Neural progenitor cell (in vitro differentiated cells): ENCODE measurements at regions not wholly inside any gene's neighbourhood (a gene's known extent, or its start where the extent isn't known, plus 50 kb on each side); places are given as distances from the start of the nearest gene placed in this dataset.
A peak's percentile ranks its signal among the peaks of the same experiment; 100 is the strongest.

Experiments
- DNase-seq: peaks from one replicate; pipeline ENCODE4 v3.0.0-alpha.2; 2016; ENCODE audit warnings: low spot score
- H2AFZ ChIP-seq: fragments of 200-600 bp; sonication (generic); replicated peaks from 2 replicates; pipeline ENCODE4 v1.6.1; 2016; ENCODE audit warnings: antibody characterized with exemption
- H3F3A ChIP-seq: fragments of 200-600 bp; sonication (generic); 2 replicates; pipeline ENCODE4 v1.6.1; 2016; ENCODE audit warnings: antibody characterized with exemption, low read depth
- H3K27ac ChIP-seq: fragments of 200-600 bp; sonication (generic); 2 replicates; pipeline ENCODE4 v1.5.1; 2016; ENCODE audit warnings: mild to moderate bottlenecking
- H3K27me3 ChIP-seq: fragments of 200-600 bp; sonication (generic); 2 replicates; pipeline ENCODE4 v1.6.1; 2016; ENCODE audit warnings: mild to moderate bottlenecking, moderate library complexity
- H3K36me3 ChIP-seq: fragments of 200-600 bp; sonication (generic); 2 replicates; pipeline ENCODE4 v1.5.1; 2016
- H3K4me1 ChIP-seq: fragments of 200-600 bp; sonication (generic); 2 replicates; pipeline ENCODE4 v1.6.1; 2016; ENCODE audit warnings: mixed run types
- H3K4me2 ChIP-seq: fragments of 200-600 bp; sonication (generic); 2 replicates; pipeline ENCODE4 v1.6.1; 2016
- H3K4me3 ChIP-seq: fragments of 200-600 bp; sonication (generic); 2 replicates; pipeline ENCODE4 v1.5.1; 2016
- H3K79me2 ChIP-seq: fragments of 200-600 bp; sonication (generic); 2 replicates; pipeline ENCODE4 v1.6.1; 2016; ENCODE audit warnings: low read depth
- H3K9ac ChIP-seq: fragments of 200-600 bp; sonication (generic); 2 replicates; pipeline ENCODE4 v1.6.1; 2016
- H3K9me3 ChIP-seq: fragments of 200-600 bp; sonication (generic); 2 replicates; pipeline ENCODE4 v1.5.1; 2016; ENCODE audit warnings: low read depth
- H4K20me1 ChIP-seq: fragments of 200-600 bp; sonication (generic); 2 replicates; pipeline ENCODE4 v1.6.1; 2016; ENCODE audit warnings: low read depth
- H3K27ac Mint-ChIP-seq: 3 replicates; pipeline ENCODE4 v1.8.0; 2021; ENCODE audit warnings: mixed read lengths
- H3K27me3 Mint-ChIP-seq: 2 replicates; pipeline ENCODE4 v1.8.0; 2022; ENCODE audit warnings: low read depth, mild to moderate bottlenecking, inconsistent platforms, moderate library complexity, mixed read lengths; ENCODE audit not compliant: insufficient read depth
- H3K36me3 Mint-ChIP-seq: 3 replicates; pipeline ENCODE4 v1.8.0; 2021; ENCODE audit warnings: mixed read lengths
- H3K4me1 Mint-ChIP-seq: 3 replicates; pipeline ENCODE4 v1.8.0; 2021; ENCODE audit warnings: mixed read lengths
- H3K4me3 Mint-ChIP-seq: 3 replicates; pipeline ENCODE4 v1.8.0; 2021; ENCODE audit warnings: mild to moderate bottlenecking, moderate library complexity, mixed read lengths
- H3K9me3 Mint-ChIP-seq: 3 replicates; pipeline ENCODE4 v1.8.0; 2020; ENCODE audit warnings: mixed read lengths
- EZH2 ChIP-seq: fragments of 200-600 bp; sonication (generic); IDR thresholded peaks from 2 replicates; pipeline ENCODE4 v1.6.1; 2017; ENCODE audit warnings: antibody characterized with exemption, mild to moderate bottlenecking, moderate library complexity
- EZH2phosphoT487 ChIP-seq: fragments of 200-600 bp; sonication (generic); IDR thresholded peaks from 2 replicates; pipeline ENCODE4 v1.6.1; 2017; ENCODE audit warnings: antibody characterized with exemption
- TF ChIP-seq, protein P1 (sequence below): fragments of 200-600 bp; sonication (generic); IDR thresholded peaks from 2 replicates; pipeline ENCODE4 v1.5.1; 2017; ENCODE audit warnings: antibody characterized with exemption, mild to moderate bottlenecking

DNA sequence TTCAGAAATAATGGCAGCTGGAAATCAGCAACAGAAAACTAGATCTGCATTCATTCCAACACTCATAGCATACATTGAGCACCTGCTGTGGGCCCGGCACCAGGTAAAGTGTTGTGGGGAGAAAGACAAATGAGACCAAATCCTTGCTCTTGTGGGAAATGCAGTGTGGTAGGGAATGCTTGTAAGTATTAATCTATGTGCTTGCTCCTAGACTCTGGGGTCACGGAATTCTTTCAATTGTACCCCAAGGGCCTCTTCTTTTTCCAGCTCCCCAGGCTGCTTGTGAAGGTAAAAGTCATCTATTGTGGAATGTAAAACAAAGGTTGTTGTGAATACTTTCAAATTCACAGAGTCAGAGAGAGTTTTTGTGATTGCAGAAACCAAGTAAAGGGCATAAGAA lies 501.9 kb downstream of the CDK5RAP2 start:
- no peak overlapping the region for H3K4me3 ChIP-seq
- H3K9ac ChIP-seq, result no peak overlapping the region
- no peak overlapping the region for H3K4me2 ChIP-seq
- no peaks in the 10 kb centered on the region for H3K79me2 ChIP-seq
- TF ChIP-seq, protein P1, sequence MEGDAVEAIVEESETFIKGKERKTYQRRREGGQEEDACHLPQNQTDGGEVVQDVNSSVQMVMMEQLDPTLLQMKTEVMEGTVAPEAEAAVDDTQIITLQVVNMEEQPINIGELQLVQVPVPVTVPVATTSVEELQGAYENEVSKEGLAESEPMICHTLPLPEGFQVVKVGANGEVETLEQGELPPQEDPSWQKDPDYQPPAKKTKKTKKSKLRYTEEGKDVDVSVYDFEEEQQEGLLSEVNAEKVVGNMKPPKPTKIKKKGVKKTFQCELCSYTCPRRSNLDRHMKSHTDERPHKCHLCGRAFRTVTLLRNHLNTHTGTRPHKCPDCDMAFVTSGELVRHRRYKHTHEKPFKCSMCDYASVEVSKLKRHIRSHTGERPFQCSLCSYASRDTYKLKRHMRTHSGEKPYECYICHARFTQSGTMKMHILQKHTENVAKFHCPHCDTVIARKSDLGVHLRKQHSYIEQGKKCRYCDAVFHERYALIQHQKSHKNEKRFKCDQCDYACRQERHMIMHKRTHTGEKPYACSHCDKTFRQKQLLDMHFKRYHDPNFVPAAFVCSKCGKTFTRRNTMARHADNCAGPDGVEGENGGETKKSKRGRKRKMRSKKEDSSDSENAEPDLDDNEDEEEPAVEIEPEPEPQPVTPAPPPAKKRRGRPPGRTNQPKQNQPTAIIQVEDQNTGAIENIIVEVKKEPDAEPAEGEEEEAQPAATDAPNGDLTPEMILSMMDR, result no peak
- TF ChIP-seq EZH2phosphoT487 (no peak), EZH2 (no peak)
- Mint-ChIP-seq H3K36me3 (no peaks in the 10 kb centered on the region), H3K4me1 (peaks cover 13% of the 10 kb centered on the region), H3K9me3 (peaks cover 2% of the 10 kb centered on the region), H3K27me3 (no peaks in the 10 kb centered on the region), H3K27ac (no peak overlapping the region), H3K4me3 (no peak overlapping the region)
- no peaks in the 10 kb centered on the region for H3K36me3 ChIP-seq
- H3K27ac ChIP-seq, result no peak overlapping the region
- peaks cover 6% of the 10 kb centered on the region for H3F3A ChIP-seq
- H4K20me1 ChIP-seq, result no peaks in the 10 kb centered on the region
- no peaks in the 10 kb centered on the region for H3K9me3 ChIP-seq
- no peak for DNase-seq
- H3K4me1 ChIP-seq, result peaks cover 10% of the 10 kb centered on the region
- H2AFZ ChIP-seq, result no peak overlapping the region
- no peaks in the 10 kb centered on the region for H3K27me3 ChIP-seq

DNA sequence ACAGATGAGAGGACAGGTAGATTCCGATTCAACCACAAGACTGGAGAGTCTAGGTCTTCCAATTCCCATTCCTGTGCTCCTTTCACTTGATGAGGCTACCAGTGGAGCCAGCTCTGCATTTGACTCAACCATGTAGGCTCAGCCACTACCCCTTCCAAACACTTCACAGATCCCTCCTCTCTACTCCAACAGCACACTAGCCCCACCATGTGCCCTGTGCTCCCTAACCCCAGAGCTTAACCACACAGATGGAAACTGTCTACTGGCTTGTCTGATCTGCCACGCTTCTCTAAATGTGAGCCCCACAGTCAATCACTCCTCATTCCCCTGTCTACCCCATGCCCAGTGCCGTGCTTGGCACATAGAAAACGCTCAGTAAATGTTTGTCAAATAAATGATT lies 508.2 kb downstream of the CDK5RAP2 start:
- Histone ChIP-seq H2AFZ (no peak overlapping the region), H3K27ac (no peak overlapping the region), H3K79me2 (no peaks in the 10 kb centered on the region), H3F3A (no peaks in the 10 kb centered on the region), H3K36me3 (no peaks in the 10 kb centered on the region), H4K20me1 (no peaks in the 10 kb centered on the region), H3K9me3 (no peaks in the 10 kb centered on the region), H3K4me2 (no peak overlapping the region), H3K4me3 (no peak overlapping the region), H3K27me3 (no peaks in the 10 kb centered on the region), H3K4me1 (no peaks in the 10 kb centered on the region), H3K9ac (no peak overlapping the region)
- no peak overlapping the region for H3K27ac Mint-ChIP-seq
- TF ChIP-seq EZH2 (no peak), EZH2phosphoT487 (no peak)
- TF ChIP-seq, protein P1, result peak; percentile 29
- H3K27me3 Mint-ChIP-seq, result peaks cover 2% of the 10 kb centered on the region
- H3K4me3 Mint-ChIP-seq, result no peak overlapping the region
- DNase-seq, result no peak
- H3K36me3 Mint-ChIP-seq, result no peaks in the 10 kb centered on the region
- H3K9me3 Mint-ChIP-seq, result no peaks in the 10 kb centered on the region
- no peaks in the 10 kb centered on the region for H3K4me1 Mint-ChIP-seq

DNA sequence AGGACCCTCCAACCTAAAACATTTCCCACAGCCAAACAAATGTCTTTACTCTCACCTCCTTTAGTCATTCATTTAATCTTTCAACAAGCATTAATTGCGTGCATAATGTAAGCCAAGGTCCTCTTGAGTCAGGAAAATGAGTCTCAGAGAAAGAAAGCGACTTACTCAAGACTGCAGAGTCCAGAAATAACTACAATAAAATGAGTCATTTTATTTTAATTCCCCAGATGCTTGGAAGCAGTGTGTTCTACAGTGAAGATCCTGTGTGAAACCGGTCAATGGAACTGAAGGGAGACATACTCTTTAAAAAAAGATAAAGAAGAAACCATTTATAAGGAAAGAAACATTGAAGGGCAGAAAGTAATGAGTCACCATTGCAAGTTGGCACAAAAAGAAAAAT lies 513.7 kb downstream of the CDK5RAP2 start:
- no peaks in the 10 kb centered on the region for H3K79me2 ChIP-seq

More for the DNA sequence above, 513.7 kb downstream of the CDK5RAP2 start:
- H3K27me3 ChIP-seq, result no peaks in the 10 kb centered on the region
- H3K27me3 Mint-ChIP-seq, result peaks cover 3% of the 10 kb centered on the region
- H3K27ac ChIP-seq, result no peak overlapping the region
- H3K36me3 ChIP-seq, result no peaks in the 10 kb centered on the region
- no peaks in the 10 kb centered on the region for H3K36me3 Mint-ChIP-seq
- H3F3A ChIP-seq, result no peaks in the 10 kb centered on the region
- H3K9me3 ChIP-seq, result no peaks in the 10 kb centered on the region
- no peak for DNase-seq
- H3K4me1 ChIP-seq, result no peaks in the 10 kb centered on the region
- no peak overlapping the region for H3K4me3 Mint-ChIP-seq
- peaks cover 2% of the 10 kb centered on the region for H3K9me3 Mint-ChIP-seq
- H3K4me1 Mint-ChIP-seq, result no peaks in the 10 kb centered on the region
- H3K27ac Mint-ChIP-seq, result no peak overlapping the region
- H3K4me2 ChIP-seq, result no peak overlapping the region
- no peaks in the 10 kb centered on the region for H4K20me1 ChIP-seq
- no peak overlapping the region for H3K9ac ChIP-seq
- no peak overlapping the region for H3K4me3 ChIP-seq
- TF ChIP-seq EZH2phosphoT487 (no peak), EZH2 (no peak)
- TF ChIP-seq, protein P1, result no peak
- H2AFZ ChIP-seq, result no peak overlapping the region
